Breast epithelium (tissue), 3 donors: ENCODE measurements at regions not wholly inside any gene's neighbourhood (a gene's known extent, or its start where the extent isn't known, plus 50 kb on each side); places are given as distances from the start of the nearest gene placed in this dataset.

Experiments
- POLR2A ChIP-seq: fragments of 450-650 bp; IDR thresholded peaks from one replicate; pipeline ENCODE4 v1.6.1; 2016; ENCODE audit warnings: antibody characterized with exemption, mild to moderate bottlenecking, moderate library complexity
- TF ChIP-seq, protein P1 (sequence below), 3 donors: fragments of 450-650 bp; IDR thresholded peaks; one replicate each; pipeline ENCODE4 v1.5.1; 2016 to 2017; ENCODE audit warnings: antibody characterized with exemption in 3 of 3, mild to moderate bottlenecking in 3 of 3, moderate library complexity in 3 of 3

DNA sequence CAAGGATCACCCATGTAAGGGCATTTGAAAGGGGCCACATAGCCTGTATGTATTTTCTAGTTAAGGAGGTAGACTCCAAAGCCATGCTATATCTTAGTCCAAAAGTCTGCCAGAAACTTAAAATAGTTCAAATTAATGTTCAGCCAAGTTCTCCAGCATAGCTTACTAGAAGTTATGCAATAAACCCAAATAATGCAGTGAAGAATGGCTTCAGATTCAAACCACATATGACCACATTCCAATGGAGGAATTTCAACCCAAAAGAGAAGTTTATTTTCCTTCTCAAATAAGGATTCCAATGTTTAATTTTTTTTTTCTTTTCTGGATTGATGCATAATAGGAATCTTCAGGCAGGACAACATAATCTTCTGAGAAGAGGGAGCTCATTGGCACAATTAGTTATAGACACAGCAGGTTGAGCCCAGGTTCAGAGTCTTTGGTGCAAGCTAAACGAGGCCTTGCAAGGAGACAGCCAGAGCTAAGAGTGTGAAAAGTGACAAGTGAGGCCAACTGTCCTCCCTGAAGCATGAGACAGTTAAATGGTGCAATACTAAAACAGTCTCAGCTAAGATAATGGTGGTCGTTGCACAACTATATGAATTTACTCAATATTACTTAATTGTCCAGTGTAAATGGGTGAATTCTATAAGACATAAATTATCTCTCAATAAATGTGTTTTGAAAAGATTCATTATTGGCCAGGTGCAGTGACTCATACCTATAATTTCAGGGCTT lies 598.8 kb upstream of the CDH4 start:
- no peak for TF ChIP-seq POLR2A
- TF ChIP-seq, protein P1, sequence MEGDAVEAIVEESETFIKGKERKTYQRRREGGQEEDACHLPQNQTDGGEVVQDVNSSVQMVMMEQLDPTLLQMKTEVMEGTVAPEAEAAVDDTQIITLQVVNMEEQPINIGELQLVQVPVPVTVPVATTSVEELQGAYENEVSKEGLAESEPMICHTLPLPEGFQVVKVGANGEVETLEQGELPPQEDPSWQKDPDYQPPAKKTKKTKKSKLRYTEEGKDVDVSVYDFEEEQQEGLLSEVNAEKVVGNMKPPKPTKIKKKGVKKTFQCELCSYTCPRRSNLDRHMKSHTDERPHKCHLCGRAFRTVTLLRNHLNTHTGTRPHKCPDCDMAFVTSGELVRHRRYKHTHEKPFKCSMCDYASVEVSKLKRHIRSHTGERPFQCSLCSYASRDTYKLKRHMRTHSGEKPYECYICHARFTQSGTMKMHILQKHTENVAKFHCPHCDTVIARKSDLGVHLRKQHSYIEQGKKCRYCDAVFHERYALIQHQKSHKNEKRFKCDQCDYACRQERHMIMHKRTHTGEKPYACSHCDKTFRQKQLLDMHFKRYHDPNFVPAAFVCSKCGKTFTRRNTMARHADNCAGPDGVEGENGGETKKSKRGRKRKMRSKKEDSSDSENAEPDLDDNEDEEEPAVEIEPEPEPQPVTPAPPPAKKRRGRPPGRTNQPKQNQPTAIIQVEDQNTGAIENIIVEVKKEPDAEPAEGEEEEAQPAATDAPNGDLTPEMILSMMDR (IDR thresholded peaks at IDR 0.05) = no peak
